H1 (cell line): ENCODE measurements at regions not wholly inside any gene's neighbourhood (a gene's known extent, or its start where the extent isn't known, plus 50 kb on each side); places are given as distances from the start of the nearest gene placed in this dataset.

Experiments
- CTCF ChIA-PET: fragments of 300-600 bp; sonication (Branson Sonifier 250); formaldehyde crosslinking; loops from one replicate; lab custom pipeline; 2021; ENCODE audit not compliant: partially characterized antibody; lab: Charles Lee
- POLR2A ChIA-PET: fragments of 300-600 bp; sonication (Branson Sonifier 250); formaldehyde crosslinking; loops from one replicate; lab custom pipeline; 2021; ENCODE audit warnings: inconsistent platforms; ENCODE audit not compliant: partially characterized antibody; lab: Charles Lee
- DNase-seq, 2 experiments: peaks; one replicate each; pipeline versions ENCODE4 v3.0.0 to v3.0.0-alpha.2; 2010 to 2022; ENCODE audit warnings: low spot score in 2 of 2, low read depth in 1 of 2, mixed read lengths in 1 of 2
- FAIRE-seq: peaks from 2 replicates; lab custom pipeline; 2011; peaks lifted over from hg19 to GRCh38; lab: Jason Lieb, UNC
- H2AFZ ChIP-seq: 2 replicates; pipeline ENCODE4 v1.8.1; 2012; ENCODE audit warnings: low read length, inconsistent platforms
- H2AK5ac ChIP-seq: 2 replicates; pipeline ENCODE4 v1.6.1; 2013; ENCODE audit warnings: low read depth, low read length
- H2BK120ac ChIP-seq: replicated peaks from 2 replicates; pipeline ENCODE3; 2013; ENCODE audit warnings: low read depth, low read length, inconsistent platforms
- H2BK12ac ChIP-seq: 2 replicates; pipeline ENCODE4 v1.6.1; 2013; ENCODE audit warnings: low read depth, low read length
- H2BK15ac ChIP-seq: 2 replicates; pipeline ENCODE4 v1.6.1; 2013; ENCODE audit warnings: low read length
- H2BK20ac ChIP-seq: 2 replicates; pipeline ENCODE4 v1.6.1; 2013; ENCODE audit warnings: low read length
- H2BK5ac ChIP-seq: 2 replicates; pipeline ENCODE4 v1.6.1; 2013; ENCODE audit warnings: low read depth, low read length
- H3K14ac ChIP-seq: 2 replicates; pipeline ENCODE4 v1.6.1; 2013; ENCODE audit warnings: inconsistent platforms; ENCODE audit not compliant: insufficient read length
- H3K18ac ChIP-seq: 2 replicates; pipeline ENCODE4 v1.6.1; 2013; ENCODE audit warnings: low read length; ENCODE audit errors: extremely low read depth
- H3K23ac ChIP-seq: 2 replicates; pipeline ENCODE4 v1.6.1; 2013; ENCODE audit warnings: inconsistent platforms; ENCODE audit not compliant: insufficient read length
- H3K23me2 ChIP-seq: 2 replicates; pipeline ENCODE4 v1.6.1; 2013; ENCODE audit warnings: low read depth, low read length
- H3K27ac ChIP-seq: 2 replicates; pipeline ENCODE4 v1.6.1; 2011; ENCODE audit warnings: low read depth, low read length, inconsistent platforms
- H3K27me3 ChIP-seq, 4 experiments: replicated peaks in 1 of 4; 1 replicate in 1 of 4; 2 replicates in 3 of 4; pipeline versions ENCODE4 v1.6.1 to v1.8.1; 2011 to 2013; ENCODE audit warnings: low read length in 3 of 4, mild to moderate bottlenecking in 3 of 4, inconsistent platforms in 2 of 4, mixed read lengths in 2 of 4, moderate library complexity in 1 of 4; ENCODE audit not compliant: control insufficient read depth in 3 of 4, insufficient read depth in 3 of 4; ENCODE audit errors: extremely low read depth in 1 of 4
- H3K36me3 ChIP-seq, 4 experiments: 2 replicates each; pipeline versions ENCODE4 v1.6.1 to v1.8.1; 2011 to 2013; ENCODE audit warnings: mild to moderate bottlenecking in 4 of 4, low read length in 3 of 4, moderate library complexity in 2 of 4, control low read depth in 1 of 4, inconsistent platforms in 1 of 4; ENCODE audit not compliant: insufficient read depth in 4 of 4, control insufficient read depth in 2 of 4
- H3K4ac ChIP-seq: replicated peaks from 2 replicates; pipeline ENCODE3; 2013; ENCODE audit warnings: low read length, low read depth, mixed read lengths, inconsistent platforms; ENCODE audit not compliant: insufficient read length
- H3K4me1 ChIP-seq, 4 experiments: replicated peaks in 1 of 4; 1 replicate in 1 of 4; 2 replicates in 3 of 4; pipeline versions ENCODE4 v1.6.1 to v1.8.1; 2011 to 2013; ENCODE audit warnings: low read length in 3 of 4, inconsistent platforms in 2 of 4, mixed read lengths in 1 of 4; ENCODE audit not compliant: insufficient read depth in 4 of 4, control insufficient read depth in 3 of 4
- H3K4me2 ChIP-seq, 2 experiments: 2 replicates each; pipeline versions ENCODE4 v1.6.1 to v1.8.1; 2011 to 2013; ENCODE audit warnings: low read depth in 2 of 2, low read length in 2 of 2, control low read depth in 1 of 2, inconsistent platforms in 1 of 2, mild to moderate bottlenecking in 1 of 2; ENCODE audit not compliant: insufficient read depth in 1 of 2
- H3K4me3 ChIP-seq, 4 experiments: fragments of 200-600, 300-600 bp in 1 of 4; sonication (generic), shearing (Covaris generic), sonication (Bioruptor Twin) in 1 of 4; 2 replicates each; pipeline versions ENCODE4 v1.5.1 to v1.8.1; 2011 to 2016; ENCODE audit warnings: low read length in 4 of 4, low read depth in 3 of 4, control low read depth in 2 of 4, inconsistent platforms in 2 of 4, mild to moderate bottlenecking in 2 of 4, mixed read lengths in 1 of 4, moderate library complexity in 1 of 4; ENCODE audit not compliant: insufficient read depth in 2 of 4; ENCODE audit errors: extremely low read depth in 1 of 4
- H3K56ac ChIP-seq: replicated peaks from 2 replicates; pipeline ENCODE3; 2013; ENCODE audit warnings: low read depth, mild to moderate bottlenecking, mixed read lengths, low read length, inconsistent platforms; ENCODE audit not compliant: insufficient read length
- H3K79me1 ChIP-seq: 2 replicates; pipeline ENCODE4 v1.6.1; 2013; ENCODE audit warnings: low read depth, low read length, control low read depth
- H3K79me2 ChIP-seq, 2 experiments: 2 replicates each; pipeline versions ENCODE4 v1.6.1 to v1.8.1; 2012 to 2013; ENCODE audit warnings: low read length in 2 of 2, mild to moderate bottlenecking in 2 of 2, inconsistent platforms in 1 of 2; ENCODE audit not compliant: insufficient read depth in 2 of 2, control insufficient read depth in 1 of 2
- H3K9ac ChIP-seq, 4 experiments: replicated peaks in 1 of 4; 1 replicate in 1 of 4; 2 replicates in 3 of 4; pipeline versions ENCODE4 v1.6.1 to v1.8.1; 2011 to 2013; ENCODE audit warnings: low read depth in 3 of 4, low read length in 3 of 4, control low read depth in 2 of 4, mild to moderate bottlenecking in 2 of 4, moderate library complexity in 2 of 4, inconsistent platforms in 1 of 4; ENCODE audit errors: extremely low read depth in 1 of 4
- H3K9me3 ChIP-seq, 2 experiments: 2 replicates each; pipeline versions ENCODE4 v1.6.1 to v1.8.1; 2012 to 2013; ENCODE audit warnings: mild to moderate bottlenecking in 2 of 2, moderate library complexity in 2 of 2, control low read depth in 1 of 2, inconsistent platforms in 1 of 2, low read depth in 1 of 2, low read length in 1 of 2, mixed read lengths in 1 of 2; ENCODE audit not compliant: insufficient read depth in 2 of 2
- H4K20me1 ChIP-seq, 2 experiments: replicated peaks in 1 of 2; 2 replicates each; pipeline versions ENCODE3 to v1.8.1; 2011 to 2013; ENCODE audit warnings: inconsistent platforms in 2 of 2, low read length in 2 of 2, mild to moderate bottlenecking in 1 of 2; ENCODE audit not compliant: insufficient read depth in 2 of 2, control insufficient read depth in 1 of 2
- H4K5ac ChIP-seq: 2 replicates; pipeline ENCODE4 v1.6.1; 2013; ENCODE audit warnings: low read length, low read depth, mixed read lengths, inconsistent platforms; ENCODE audit not compliant: insufficient read length
- H4K8ac ChIP-seq: 2 replicates; pipeline ENCODE4 v1.8.0; 2013; ENCODE audit warnings: mild to moderate bottlenecking, moderate library complexity, low read length, inconsistent platforms; ENCODE audit not compliant: insufficient read depth; ENCODE audit errors: extremely low read depth
- H4K91ac ChIP-seq: replicated peaks from 2 replicates; pipeline ENCODE3; 2013; ENCODE audit warnings: low read length, mixed read lengths, inconsistent platforms; ENCODE audit not compliant: insufficient read length
- CEBPB ChIP-seq: IDR thresholded peaks from 2 replicates; pipeline ENCODE4 v1.6.1; 2012; ENCODE audit warnings: low read depth, low read length
- SRF ChIP-seq: IDR thresholded peaks from 2 replicates; pipeline ENCODE4 v1.6.1; 2011; ENCODE audit warnings: mild to moderate bottlenecking, low read depth, low read length, moderate library complexity
- WGBS, 2 experiments: shearing (Covaris generic) in 1 of 2; methylation state at CpG; one replicate each; pipeline versions ENCODE4 v1.1.6 to v1.1.7; 2013 to 2015; ENCODE audit warnings: low lambda C conversion rate in 2 of 2, mixed read lengths in 2 of 2, inconsistent platforms in 1 of 2, low coverage in 1 of 2, missing lambda C conversion rate in 1 of 2; ENCODE audit not compliant: insufficient replicate concordance in 2 of 2, insufficient coverage in 1 of 2, insufficient read length in 1 of 2; ENCODE audit errors: extremely low coverage in 1 of 2, missing lambda C conversion rate in 1 of 2; 5-methylcytosine and 5-hydroxymethylcytosine counted together

- H3K23ac ChIP-seq: no peak overlapping the region
- FAIRE-seq: no peak
- no peak overlapping the region for H3K18ac ChIP-seq
- H3K23me2 ChIP-seq: no peaks in the 10 kb centered on the region
- H4K8ac ChIP-seq: no peak overlapping the region
- no peak overlapping the region for H3K9ac ChIP-seq
- H3K4ac ChIP-seq: no peak overlapping the region
- no peak overlapping the region for H4K5ac ChIP-seq
- TF ChIP-seq SRF (no peak), CEBPB (peak; percentile 94)
- H2BK120ac ChIP-seq: no peak overlapping the region
- no peak for DNase-seq
- ChIA-PET CTCF (interaction anchor here (1.0 kb wide), 1 partner anchor 18 kb away, joined by 3 read pairs; no protein-coding TSS in a partner anchor), POLR2A (no interaction called here)
- H3K79me1 ChIP-seq: no peaks in the 10 kb centered on the region
- no peak overlapping the region for H2BK12ac ChIP-seq
- peaks cover 0 to 4% (median 0%) of the 10 kb centered on the region in 4 experiments; a peak in 1 of 7 replicates for H3K4me1 ChIP-seq
- H4K20me1 ChIP-seq: no peaks in the 10 kb centered on the region
- H3K36me3 ChIP-seq: no peaks in the 10 kb centered on the region
- no peak overlapping the region for H2BK15ac ChIP-seq
- no peak overlapping the region for H3K14ac ChIP-seq
- H2AK5ac ChIP-seq: no peak overlapping the region
- H3K56ac ChIP-seq: no peak overlapping the region
- H3K9me3 ChIP-seq: no peaks in the 10 kb centered on the region
- H3K79me2 ChIP-seq: no peaks in the 10 kb centered on the region
- WGBS, 2 experiments: 95% methylated on average over 2 of the region's 2 CpGs; no CpG with 5 or more reads in 1 of the 2 experiments
- no peak overlapping the region for H2BK5ac ChIP-seq
- H3K4me3 ChIP-seq: no peak overlapping the region
- H2BK20ac ChIP-seq: no peak overlapping the region
- H2AFZ ChIP-seq: no peak overlapping the region
- H3K27me3 ChIP-seq: peaks cover 0 to 1% (median 0%) of the 10 kb centered on the region in 4 experiments; a peak in 1 of 7 replicates
- no peak overlapping the region for H4K91ac ChIP-seq
- no peak overlapping the region for H3K4me2 ChIP-seq
- no peak overlapping the region for H3K27ac ChIP-seq
Measured at GRCh38 chr12:74885775-74886174, 323.9 kb downstream of the KCNC2 start.
